GM19043 (cell line): ENCODE measurements at regions not wholly inside any gene's neighbourhood (a gene's known extent, or its start where the extent isn't known, plus 50 kb on each side); places are given as distances from the start of the nearest gene placed in this dataset.
A peak's percentile ranks its signal among the peaks of the same experiment; 100 is the strongest.

Source experiments
- ATAC-seq: cut with Tn5 transposase; IDR thresholded peaks from one replicate; pipeline ENCODE4 v1.9.1; 2021; ENCODE audit warnings: low read depth; ENCODE audit not compliant: unreplicated experiment

DNA sequence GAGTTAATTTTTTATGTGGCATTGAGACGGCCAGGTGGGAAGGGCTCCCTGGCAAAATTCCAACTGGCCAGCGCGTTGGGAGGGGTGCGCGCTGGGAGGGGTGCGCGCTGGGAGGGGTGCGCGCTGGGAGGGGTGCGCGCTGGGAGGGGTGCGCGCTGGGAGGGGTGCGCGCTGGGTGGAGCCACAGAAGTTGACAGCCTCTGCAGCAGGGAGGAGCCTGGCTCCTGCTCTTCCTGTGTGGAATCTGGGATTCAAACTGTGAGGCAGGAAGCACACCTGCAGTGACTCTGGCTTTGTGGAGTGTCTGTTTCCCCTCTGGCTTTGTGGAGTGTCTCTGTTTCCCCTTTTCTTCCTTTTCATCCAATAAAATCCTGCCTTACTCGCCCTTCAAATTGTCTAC is 147.9 kb upstream of the CBLN2 start:
- no peak for ATAC-seq

DNA sequence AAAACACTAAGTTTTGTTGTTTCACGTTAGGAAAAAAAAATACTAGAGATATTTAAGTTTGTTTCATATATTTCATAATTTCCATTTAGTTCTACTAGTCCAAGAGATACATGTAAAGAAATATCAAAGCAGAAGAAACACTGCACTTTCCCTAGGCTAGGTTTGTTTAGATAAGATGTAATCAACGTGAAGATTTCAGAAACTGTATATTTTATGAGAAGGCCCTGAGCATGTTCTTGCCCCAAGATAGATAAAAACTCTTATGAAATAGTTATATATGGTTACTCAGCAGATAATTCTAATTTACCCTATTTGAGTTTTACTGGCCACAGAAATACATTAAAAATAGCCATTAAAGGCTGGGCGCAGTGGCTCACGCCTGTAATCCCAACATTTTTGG is 143.6 kb upstream of the CBLN2 start:
- ATAC-seq = no peak

DNA sequence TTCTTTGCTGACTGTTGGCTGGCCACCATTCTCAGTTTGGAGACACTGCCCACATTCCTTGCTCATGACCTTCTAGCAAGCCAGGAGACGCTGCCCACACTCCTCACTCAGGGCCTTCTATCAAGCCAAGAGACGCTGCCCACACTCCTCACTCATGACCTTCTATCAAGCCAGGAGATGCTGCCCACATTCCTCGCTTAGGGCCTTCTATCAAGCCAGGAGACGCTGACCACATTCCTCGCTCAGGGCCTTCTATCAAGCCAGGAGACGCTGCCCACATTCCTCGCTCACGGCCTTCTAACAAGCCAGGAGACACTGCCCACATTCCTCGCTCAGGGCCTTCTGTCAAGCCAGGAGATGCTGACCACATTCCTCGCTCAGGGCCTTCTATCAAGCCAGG is 131.3 kb upstream of the CBLN2 start:
- ATAC-seq = no peak

DNA sequence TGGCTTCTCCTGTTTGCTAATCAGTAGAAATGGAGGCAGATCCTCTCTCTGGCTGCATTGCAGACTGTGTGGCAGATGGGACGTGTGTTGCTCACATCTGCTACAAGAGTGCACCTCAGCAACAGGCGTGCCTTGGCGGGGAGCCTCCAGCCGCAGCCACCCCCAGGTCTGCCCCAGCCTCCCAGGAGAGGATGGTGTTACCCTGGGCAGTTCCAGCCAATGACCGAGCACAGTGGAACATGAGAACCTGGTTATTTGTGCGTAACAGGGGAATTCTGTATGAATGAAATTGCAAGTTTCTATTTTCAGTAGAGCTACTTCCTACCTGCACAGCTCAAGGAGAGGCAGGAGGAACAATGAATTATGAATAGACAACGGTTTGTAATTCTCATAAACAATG is 130.6 kb upstream of the CBLN2 start:
- ATAC-seq = peak; percentile 81

DNA sequence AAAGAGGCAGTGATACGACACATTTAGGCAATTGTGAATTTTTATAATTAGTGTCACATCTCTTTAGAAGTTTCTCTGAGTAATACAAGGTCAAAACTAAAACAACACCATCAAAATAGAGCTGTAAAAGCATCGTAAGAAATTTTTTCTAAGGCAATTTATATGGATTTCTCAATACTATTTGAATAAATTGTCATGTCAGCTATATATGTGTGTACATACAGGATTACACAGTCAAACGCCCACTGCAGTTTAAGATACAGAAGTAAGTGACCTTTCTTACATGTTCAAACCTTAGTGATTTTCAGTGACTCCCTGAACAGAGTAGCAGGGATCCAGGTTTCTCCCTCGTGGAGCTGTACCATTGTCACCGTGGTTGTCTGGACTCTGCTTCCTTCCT is 129.1 kb upstream of the CBLN2 start:
- ATAC-seq = no peak

DNA sequence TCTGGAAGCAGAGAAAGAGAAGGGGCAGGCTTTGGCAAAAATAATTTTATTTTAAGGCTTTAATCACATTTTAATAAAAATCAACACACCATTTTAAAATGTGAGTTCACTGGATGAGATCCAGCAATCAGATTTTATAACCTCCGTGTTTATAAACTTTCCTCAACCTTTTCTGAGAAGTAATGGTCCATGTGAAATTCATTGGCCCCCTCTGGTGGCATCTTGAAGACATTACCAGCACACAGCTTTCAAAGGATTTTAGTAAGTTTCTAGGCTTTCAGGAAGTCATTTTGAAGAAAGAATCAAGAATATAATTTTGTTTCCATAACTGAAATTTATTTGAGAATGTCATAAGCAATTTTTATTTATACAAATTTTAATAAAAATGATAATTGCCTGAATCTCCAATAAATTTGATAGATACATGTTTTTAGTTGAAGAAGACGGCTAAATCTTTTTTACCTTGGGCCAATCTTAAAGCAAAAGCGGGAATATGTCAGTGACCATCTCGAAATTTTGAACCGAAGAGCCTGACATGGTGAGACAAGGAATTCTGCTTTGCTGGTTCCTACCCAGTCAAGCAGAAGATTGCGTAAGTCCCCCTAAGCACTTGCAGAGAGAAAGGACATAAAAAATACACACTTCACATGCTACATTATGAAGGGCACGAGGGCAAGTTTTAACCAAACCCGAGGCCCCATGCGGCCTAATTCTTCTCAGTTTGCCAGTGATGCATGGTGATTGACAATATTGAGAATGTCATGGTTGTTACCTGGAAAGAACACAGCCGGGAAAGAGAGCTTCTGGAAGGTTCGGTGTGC is 128.4 kb upstream of the CBLN2 start:
- no peak for ATAC-seq

DNA sequence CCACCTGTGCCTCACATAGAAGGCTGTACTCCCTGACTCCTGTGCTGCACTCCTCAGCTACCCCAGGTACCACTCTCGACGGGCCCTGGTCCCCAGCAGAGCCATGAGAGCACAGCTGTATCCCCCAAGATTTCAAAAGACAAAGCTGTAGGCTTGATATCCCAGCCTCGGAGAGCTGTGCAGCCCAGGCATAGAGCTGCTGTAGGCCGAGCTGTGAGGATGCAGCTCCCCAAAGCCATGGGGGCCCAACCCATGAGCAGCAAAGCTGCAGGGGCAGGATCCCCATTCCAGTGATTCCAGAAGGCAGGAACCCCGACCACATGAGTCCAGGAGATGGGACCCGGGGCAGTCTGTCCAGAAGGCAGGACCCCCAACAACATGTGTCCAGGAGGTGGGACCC is 123.8 kb upstream of the CBLN2 start:
- no peak for ATAC-seq

DNA sequence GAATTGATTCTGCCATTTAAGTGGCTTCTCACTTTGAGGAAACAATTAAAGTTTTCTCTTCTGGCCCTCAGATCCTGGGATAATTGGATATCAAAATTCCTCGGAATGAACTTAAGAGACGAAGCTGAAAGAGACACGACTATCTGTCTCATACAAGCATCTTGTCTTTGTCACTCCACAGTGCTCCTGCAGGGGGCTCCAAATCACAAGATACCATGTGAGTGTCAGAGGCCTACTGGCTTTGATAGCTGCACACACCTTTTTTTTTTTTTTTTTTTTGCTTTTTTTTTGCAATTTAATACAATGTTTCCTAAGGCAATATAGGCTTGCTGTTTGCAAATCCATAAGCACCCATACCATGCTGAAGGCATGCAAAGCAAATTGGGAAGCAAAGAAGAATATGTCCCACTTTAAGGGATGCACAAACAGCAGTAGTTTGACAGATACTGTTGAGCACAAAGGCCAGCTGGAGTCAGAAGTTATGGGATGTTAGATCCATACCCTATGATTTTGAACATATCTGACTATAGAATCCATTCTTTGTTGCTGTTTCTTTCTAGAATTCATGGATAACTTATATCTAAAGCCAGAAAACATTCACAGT is 109.0 kb upstream of the CBLN2 start:
- ATAC-seq = peak; percentile 86

DNA sequence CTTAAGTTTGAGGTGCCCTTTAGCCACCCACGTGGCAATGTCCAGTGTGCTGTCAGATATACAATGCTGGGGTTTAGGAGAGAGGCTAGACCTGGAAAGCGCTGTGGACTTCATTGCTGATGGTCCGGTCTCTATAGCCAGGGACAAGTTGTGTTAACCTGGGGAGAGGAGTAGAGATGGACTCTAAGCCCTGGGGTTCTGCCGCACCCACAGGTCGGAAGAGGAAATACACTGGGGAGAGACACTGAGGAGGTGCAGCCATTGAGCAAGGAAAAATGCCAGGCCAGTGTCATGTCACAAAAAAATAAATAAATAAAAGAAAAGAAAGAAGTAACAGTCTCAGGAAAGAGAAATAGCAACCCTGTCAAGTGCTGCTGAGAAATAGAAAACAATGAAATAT is 106.9 kb upstream of the CBLN2 start:
- ATAC-seq = no peak

DNA sequence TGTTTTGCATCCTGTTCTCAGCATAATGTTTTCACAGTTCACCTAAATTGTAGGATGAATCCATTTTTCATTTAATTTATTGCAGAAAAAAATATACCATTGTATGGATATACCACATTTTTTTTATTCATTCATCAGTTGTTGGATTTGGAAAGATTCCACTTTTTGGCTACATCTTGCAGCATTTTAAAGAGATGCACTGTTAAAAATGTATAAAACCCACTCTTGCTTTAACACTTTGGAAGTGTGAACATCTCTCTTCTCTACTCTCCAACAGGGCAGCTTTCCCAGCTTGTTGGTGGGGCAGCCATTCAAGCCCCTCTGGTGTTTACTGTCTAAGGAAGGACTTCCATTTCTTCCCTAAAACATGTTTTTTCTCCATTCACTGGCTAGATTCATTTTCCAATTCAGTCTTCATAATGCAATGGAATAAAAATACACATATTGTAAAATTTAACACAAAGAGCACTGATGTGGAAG is 104.4 kb upstream of the CBLN2 start:
- no peak for ATAC-seq

DNA sequence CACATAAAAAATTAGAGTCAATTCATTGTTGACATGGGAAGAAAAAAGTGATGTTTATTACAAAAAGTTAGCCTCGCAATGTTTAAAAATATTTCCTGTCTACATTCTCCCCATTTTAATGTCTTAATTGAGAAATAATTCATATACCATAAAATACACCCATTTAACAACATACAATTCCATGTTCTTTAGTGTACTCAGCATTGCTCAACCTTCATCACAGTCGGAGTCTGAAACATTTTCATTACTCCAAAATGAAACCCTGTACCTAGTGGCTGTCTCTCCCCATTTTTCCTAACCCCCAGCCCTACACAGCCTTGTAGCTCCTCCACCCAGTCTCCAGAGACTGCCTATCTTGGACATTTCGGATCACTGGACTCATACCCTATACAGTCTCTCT is 103.9 kb upstream of the CBLN2 start:
- no peak for ATAC-seq

DNA sequence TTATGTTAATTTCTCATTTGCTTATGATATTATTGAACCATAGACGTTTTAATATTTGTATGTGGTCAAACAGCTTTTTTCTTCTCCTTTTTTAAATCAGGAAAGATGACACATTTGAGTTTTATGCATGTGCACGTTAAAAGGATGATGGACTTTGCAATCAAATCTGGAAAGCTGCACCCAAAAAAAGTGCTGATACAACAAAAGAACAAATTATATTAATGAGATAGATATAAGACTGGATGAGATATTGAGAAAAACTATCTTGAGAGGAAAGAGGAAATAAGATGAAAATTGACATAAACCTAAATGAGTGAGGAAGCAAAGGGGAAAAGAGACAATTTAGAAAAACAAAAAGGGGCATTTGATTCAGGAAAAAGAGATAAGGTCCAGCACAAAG is 96.4 kb upstream of the CBLN2 start:
- no peak for ATAC-seq

DNA sequence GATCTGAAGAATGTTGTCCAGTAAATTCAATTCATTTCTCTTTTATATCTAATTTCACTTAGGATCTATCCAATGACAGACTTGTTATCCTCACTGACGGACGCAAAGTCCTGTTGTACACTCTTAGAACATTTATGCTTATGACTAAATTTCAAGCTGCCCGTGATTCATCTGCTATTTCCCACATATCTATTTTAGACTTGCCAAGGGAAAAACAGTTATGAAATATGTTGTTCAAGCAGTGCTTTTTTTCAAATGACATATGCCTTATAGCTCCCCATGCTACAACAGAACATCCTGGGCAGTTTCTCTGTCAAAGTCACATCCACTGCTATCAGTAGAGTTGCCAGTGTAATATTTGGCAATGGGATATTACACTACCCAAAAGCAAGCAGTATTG is 94.2 kb upstream of the CBLN2 start:
- no peak for ATAC-seq

DNA sequence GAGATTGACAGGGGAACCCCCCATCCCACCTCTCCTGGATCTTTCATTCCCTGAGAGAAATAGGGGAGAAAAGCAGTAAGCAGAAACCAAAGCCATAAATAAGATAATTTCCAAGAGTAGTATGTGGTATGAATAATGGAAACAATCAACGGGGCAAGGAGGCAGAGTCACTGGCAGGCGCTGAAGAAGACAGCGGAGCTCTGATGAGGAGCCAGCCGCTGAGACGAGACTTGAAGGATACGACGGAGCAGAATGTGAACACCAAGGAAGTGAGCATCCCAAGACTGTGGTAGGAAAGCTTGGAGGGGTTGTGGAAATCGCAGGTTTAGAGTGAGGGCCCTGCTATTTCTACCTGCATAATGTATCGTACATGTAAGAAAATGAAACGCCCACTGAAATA is 93.6 kb upstream of the CBLN2 start:
- ATAC-seq = no peak

DNA sequence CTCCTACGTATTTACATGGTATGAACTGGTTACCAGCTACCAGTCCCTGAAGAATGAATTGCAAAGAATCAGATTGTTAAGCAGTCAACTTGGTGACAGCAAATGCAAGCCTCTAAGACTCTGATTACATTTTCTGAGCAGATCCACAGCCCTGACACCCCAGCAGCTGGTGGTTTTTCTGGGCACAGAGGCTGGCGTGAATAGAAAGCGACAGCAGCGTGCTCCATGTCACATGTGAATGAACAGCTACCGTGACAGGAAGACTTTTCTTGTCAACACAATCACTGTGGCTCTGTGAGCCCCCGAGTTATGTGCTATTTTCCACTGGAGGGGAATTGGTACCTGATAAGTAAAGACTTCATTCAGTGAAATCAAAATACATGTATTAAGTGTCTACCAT is 93.2 kb upstream of the CBLN2 start:
- no peak for ATAC-seq

DNA sequence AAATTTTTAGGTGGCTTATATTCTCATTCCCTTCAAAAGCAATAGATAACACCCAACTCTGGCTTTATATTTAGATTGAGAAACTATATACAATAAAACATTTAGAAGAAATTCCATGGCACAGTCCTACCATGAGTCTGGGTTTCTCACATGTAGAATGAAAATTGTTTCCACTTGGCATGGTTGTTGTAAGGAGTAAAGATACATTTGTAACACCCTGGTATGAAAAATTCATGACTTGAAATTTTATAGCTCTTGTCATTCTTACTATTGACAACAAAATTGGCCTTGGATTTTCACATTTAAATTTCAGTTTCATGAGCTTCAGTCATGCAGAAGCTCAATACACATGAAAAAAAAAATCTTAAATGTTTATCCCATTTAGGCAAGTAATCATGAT is 92.5 kb upstream of the CBLN2 start:
- ATAC-seq = no peak

DNA sequence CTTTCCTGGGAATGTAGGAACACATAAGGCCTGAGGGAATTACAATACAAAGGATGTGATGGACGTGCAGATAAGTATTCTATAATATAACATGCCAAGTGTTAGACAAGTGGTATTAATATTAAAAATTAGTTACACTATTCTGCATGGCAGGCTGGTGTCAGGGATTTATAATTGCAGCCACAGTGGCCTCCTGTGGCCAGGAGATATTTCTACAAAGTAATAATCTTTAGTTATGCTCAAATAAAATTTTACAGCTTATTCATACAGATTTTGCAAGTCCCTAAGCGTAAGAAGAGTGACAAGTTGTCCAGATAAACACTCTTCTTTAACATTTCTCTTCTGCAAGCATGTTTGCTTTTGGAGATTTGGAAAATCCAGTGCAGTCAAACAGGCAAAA is 90.4 kb upstream of the CBLN2 start:
- ATAC-seq = no peak

DNA sequence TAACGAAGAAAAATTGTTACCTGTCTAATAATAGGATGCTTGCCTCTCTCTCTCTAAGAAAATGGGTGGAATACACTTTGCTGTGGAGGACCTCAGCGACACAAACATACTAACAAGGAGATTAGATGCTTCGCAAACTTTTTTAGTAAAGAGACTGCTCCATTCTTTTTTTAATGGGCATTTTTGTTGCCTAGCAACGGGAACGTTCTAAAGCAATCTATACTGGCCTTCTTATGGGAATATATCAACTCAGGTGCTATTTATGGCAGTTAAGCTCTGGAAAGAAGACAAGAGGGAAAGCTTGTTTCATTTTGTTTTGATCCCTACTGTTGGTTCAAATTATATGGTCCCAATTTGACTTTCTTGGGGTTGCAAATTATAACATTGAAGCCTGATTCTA is 86.8 kb upstream of the CBLN2 start:
- ATAC-seq = no peak

DNA sequence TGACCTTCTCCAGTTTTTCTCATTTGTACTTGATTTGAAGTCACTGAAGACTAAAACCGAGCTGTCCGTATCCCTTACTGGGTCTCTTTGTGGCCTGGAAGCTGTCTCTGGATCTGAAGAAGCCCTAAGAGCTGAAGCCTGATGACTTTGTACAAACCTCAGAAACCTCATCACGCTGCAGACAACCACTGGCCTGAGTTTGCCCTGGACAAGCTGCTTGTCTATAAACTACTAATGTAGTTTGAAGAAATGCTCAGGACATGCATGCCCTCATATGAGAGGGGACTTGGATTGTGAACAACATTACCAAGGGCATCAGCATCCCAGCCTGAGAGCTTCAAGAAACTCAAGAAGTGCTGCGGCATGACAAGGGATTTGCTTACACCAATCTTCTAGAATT is 79.3 kb upstream of the CBLN2 start:
- no peak for ATAC-seq

DNA sequence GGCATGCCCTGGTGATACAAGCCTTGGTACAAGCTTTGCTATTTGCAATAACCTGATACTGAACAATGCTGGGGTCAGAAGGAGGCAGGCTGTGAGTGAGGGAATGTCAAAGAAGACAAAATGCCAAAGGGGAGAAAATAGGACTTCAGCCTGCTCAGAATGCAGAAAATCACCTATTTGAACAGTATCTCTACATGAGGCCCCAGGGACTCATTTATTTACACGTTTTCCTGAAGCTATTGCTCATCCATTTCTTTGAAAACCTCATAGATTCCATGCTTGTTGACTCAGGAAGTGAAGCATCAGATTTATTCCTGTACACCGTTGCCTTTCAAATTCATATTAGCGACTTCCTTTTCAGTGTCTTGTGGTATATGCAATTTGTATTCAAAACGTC is 69.4 kb upstream of the CBLN2 start:
- no peak for ATAC-seq

DNA sequence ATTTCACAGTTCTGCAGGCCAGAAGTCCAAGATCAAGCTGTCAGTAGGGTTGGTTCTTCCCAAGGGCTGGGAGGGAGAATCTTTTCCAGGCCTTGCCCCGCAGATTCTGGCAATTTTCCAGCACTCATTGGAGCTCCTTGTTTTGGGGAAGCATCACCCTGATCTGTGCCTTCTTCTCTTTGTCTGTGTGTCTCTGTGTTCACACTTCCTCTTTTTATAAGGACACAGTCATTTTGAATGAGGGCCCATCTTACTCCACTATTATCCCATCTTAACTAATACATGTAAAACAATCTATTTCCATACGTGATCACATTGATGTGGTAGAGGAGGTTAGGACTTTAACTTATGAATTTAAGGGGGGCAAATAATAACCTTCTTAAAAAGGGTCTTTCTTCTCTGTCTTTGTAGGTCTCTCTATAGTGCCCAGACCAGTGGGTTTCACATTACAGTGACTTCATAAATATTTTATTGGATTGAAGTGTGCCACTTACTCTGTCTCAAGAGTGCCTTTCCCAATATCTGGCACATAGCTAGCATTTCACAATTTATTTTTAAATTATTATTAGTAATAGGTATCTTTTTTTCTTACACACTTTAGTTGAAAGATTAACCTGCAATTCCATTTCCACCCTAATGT is 68.9 kb upstream of the CBLN2 start:
- no peak for ATAC-seq

DNA sequence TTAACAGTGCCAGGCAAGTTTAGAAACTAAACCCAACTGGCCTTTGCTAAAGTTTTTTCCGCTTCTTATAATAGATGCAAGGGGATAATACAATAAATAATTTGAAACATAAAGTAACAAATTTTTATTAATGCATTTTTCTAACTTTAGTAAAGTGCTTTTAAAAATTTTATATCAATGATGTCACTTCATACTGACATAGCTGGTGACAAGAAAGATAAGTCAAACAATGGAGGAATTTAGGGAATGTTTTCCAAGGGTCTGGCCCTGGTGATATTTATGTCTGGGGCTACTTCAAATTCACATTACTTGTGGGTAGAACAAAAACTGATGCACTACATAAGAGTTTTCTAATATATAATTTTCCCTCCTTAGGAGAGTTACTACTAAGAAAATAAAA is 61.2 kb upstream of the CBLN2 start:
- ATAC-seq = no peak
